COLO668 (cell line): ENCODE measurements at regions not wholly inside any gene's neighbourhood (a gene's known extent, or its start where the extent isn't known, plus 50 kb on each side); places are given as distances from the start of the nearest gene placed in this dataset.

Source experiments
- DNase-seq: peaks from one replicate; lab custom pipeline; 2025; ENCODE audit not compliant: unreplicated experiment; lab: John Stamatoyannopoulos, UW

- no peak for DNase-seq
These were observed 450.7 kb downstream of the EFNA5 start for GRCh38 chr5:107219993-107220392.

- DNase-seq = no peak
These were observed 452.1 kb downstream of the EFNA5 start for GRCh38 chr5:107218457-107219193.

GRCh38 chr5:107217721-107218130 is 453.0 kb downstream of the EFNA5 start:
- no peak for DNase-seq

GRCh38 chr5:107216587-107216986 is 454.1 kb downstream of the EFNA5 start:
- no peak for DNase-seq

- no peak for DNase-seq
These were observed 455.1 kb downstream of the EFNA5 start for GRCh38 chr5:107215611-107216010.

GRCh38 chr5:107213025-107213424 is 457.7 kb downstream of the EFNA5 start:
- no peak for DNase-seq

DNA sequence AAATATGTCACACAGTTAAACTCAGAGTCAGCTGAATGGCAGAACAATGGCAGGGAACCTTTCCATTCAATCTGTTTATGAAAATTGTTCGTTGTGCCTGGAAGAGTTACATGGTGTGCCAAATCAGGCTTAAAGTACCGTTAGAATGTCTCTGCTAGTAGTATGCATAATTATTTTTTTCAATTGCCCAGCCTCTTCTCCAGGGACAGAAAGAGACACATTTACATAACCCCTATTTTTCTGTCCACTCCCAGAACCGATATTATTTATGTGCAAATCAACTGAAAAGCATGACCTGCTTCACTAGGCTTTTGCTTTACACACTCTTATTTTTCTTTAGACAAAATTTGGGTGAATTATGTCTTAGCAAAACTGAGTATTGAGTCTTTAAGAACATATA is 459.1 kb downstream of the EFNA5 start:
- no peak for DNase-seq

DNA sequence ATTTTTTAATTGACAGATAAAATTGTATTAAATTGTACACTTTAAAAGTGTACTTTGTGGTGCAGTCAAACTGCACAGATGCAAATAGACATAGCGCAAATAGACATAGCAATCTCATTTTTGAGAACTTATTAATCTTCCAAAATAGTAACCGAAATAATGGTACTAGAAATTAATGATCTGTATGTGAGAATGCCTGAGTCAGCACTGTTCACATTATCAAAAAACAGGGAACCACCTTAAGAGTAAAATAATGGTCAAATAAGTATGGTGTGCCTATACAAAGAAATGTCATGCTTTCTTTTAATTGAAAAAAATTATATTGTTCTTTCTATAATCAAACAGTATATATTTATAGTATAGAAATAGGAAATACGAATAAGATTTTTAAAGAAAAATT is 461.9 kb downstream of the EFNA5 start:
- DNase-seq = no peak

GRCh38 chr5:107204413-107204812 is 466.3 kb downstream of the EFNA5 start:
- no peak for DNase-seq

DNA sequence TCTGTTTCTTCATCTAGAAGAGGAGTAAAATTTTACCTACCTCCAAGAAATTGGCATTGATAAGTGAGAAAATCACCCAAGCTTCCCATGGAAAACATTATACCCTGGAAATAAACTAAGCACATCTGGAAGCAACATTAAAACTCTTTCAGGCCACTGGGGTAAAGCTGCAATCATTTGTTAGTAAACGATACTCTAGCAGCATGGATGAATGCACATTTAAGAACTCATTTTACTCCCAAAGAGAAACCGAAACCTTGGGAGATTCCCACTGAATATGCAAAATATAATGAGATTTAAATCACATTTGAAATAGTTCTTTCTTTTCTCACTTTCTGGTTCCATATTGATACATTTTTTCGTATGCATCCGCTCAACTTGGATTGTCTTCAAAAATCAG is 467.5 kb downstream of the EFNA5 start:
- no peak for DNase-seq

DNA sequence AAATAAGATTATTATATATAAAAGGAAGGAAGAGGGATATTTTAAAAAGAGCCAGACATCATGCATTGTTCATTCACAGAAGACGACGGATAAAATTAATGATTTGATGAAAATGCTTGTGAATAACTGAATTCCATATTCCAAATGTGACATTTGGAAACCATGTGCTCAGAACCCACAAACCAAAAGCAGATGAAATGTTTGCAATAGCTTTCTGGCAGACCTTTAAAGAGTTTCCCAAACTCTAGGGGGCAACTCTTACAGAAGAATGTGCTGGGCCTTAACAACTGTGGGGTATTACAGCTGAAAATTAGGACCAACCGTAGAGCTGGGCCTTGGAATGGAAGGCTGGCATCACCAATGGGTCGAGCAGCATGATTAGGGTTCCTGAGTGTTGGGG is 471.0 kb downstream of the EFNA5 start:
- DNase-seq = no peak

DNA sequence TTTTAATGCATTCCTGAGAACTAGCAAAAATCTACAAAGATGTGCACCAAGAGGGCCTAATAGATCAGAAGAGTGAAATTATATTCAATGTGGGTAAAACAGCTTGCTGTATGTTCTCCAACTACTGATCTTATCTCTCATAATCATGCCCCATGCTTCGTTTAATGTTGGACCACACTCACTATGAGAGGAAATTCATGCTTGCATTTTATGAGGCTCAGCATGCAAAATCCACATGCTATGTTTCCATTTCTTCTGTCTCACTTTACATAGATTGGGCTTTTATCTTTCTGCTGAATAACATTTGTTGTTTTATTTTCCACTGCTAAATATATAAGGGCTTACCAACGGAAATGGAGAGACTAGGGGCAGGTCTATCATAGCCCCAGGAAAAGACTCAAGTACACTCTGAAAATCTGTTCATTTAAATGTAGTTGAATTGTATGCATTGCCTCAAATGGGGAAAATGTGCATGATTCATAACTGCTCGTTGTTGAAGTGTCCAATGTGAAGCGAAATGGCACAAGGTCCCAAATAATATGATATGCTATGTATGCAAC is 474.2 kb downstream of the EFNA5 start:
- no peak for DNase-seq

GRCh38 chr5:107195890-107196395 is 474.8 kb downstream of the EFNA5 start:
- no peak for DNase-seq

DNA sequence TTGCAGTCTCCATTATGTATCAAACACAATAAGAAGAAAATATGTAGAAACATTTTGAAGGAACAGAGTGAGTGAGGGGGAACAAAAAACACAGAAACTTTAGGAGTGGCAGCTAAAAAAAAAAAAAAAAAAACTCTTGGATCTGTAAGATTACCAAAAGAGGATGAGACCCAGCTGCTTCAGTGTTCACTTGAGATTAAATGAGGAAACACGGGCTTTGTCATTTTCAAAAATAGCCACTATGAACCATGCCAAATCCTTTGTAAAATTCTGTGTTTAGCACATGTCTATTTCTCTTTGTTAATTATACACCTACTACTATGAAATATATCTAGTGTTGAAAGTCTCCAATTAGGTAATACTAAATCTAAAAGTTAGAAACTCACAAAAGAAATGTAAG is 485.9 kb downstream of the EFNA5 start:
- DNase-seq = no peak

GRCh38 chr5:107184066-107184465 is 486.7 kb downstream of the EFNA5 start:
- DNase-seq = no peak

DNA sequence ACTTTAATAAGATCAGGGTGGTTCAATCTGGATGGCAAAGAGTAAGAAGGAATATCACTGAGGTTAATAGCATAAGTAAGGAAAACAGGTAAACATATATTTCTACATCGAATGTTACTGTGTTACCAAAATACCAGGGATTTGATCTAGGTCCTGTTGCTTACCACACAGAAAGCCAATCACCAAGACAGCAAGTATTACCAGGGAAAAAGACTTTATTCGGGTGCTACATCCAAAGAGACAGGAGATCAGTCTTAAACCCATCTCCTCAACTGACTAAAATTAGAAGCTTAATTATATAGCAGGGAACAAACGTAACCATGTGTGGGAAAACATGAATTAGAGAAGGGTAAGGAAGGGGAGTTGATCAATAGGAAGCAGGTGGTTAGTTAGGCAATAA is 500.1 kb downstream of the EFNA5 start:
- DNase-seq = no peak

DNA sequence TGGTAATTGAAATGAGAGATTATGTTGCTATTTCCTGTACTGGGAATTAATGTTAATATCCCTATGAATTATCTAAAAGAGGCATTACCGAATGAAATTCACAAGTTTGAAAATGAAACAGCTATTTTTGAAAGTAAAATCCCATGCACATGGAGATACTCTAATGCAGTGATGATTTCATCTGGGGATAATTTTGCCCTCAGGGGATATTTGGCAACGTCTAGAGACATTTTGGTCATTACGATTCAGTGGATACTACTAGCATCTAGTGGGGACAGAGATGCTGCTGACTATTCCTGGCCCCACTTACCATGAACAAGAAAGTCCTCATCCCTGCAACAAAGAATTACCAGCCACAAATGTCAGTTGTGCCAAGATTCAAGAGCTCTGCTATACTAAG is 500.9 kb downstream of the EFNA5 start:
- no peak for DNase-seq

DNA sequence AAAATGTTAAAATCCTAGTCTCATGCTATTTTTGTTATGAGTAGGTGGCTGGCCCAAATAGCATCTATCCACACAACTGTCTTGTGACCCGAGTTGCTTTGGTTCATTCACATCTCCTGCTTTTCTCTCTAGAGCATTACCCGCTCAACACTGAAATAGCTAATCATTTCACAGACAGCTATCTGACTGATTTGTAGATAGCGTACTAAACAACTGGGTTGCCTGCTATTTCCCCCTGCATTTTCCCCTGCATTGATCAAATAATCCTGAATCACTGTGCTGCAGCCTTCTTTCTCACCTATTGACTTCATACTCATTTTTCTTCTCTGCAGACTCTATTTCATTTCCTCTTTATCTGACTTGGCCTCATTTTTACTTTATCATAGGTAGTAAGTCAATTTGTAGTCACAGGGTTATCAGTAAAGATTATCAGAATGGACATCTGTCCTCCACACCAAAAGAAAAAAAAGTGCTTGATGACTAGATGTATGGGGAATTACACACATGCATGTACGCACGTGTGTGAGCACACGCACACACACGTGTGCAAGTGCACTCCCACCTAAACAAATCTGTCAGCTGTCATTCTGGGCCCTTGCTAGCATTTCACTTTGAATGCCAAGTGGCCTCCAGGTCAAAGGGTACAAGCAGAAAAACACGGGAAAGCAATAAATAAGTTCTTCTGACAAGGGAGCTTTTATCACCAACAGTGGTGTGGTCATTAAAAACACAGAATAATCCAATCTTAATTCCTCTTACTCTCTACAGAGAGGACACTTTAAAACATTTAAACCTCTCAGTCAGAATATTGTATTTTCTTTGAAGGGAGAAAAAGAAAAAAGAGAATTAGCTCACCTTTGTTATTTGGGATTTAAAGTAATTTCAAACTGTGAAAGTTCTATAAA is 501.6 kb downstream of the EFNA5 start:
- DNase-seq = no peak

DNA sequence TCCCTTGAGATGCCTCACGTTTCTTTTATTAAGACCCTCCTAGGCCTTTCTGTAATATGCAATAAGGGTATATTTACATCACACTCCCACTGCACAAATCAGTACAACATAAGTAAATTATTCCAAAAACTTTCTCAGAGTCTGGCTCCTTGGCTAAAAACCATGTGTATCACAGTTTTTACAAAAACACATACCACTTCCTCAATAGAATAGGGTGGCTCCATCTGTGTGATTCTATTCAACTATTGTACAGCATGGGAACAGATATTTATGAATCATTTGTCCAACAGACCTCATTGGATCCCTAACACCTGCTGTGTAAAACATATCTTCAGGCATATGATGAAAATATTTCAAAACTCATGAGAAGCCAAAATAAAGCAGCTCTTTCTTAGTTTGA is 502.7 kb downstream of the EFNA5 start:
- no peak for DNase-seq

DNA sequence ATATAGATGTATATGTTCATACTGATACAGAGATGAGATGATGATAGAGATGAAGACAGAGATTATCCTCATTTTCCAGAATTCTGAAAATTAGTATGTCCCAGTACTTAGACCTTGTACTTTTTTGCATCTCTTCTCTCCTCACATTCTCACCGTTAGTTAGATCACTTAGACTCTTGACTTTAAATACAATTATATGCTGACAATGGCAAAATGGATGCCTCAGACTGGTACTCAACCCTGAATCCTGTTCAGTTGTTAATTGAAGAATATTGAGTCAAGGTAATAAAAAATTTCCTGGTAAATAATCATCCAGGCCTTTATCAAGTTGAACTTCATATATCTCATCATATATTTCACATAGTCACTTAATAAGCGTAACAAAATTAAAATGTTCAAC is 505.4 kb downstream of the EFNA5 start:
- DNase-seq = no peak

DNA sequence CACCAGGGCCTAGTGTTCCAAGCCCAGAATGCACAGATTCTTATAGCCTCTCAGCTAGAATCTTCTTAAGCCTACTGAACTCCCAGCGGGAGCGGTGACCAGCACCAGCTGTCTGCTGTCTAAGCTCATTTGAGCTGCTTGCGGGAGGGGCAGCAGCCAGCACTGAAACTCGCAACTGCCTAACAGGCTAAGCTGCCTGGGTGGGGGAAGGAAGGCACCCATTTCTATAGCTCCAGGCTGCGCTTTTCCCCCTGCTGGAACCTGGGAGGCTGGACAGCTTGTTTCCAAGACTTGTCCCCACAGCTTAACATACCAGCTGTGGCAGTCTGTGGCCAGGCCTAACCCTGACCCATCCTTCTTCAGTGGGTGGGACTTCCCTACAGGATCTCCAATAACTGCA is 512.9 kb downstream of the EFNA5 start:
- no peak for DNase-seq

DNA sequence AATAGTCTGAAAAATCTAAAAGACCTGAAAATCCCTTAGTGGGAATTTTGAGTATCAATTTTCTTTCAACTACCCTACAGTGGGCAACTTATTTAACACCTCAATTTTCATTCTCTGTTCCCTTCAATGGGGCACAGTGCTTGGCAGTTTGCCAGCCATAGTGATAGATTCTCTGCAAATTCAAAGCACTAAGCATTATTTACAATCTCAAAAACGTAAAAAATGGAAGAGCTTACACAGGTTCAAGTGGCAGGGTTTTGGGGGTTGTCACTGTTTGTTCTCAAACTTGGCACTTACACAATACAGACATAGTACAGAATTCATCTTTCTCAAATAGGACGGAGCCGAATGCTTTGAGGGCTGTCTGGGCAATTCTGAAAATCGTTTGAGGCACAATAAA is 515.0 kb downstream of the EFNA5 start:
- DNase-seq = no peak
